CD4-positive, alpha-beta memory T cell (primary cell): ENCODE measurements at regions not wholly inside any gene's neighbourhood (a gene's known extent, or its start where the extent isn't known, plus 50 kb on each side); places are given as distances from the start of the nearest gene placed in this dataset.

ENCODE experiments used
- CTCF ChIA-PET: fragments of 350-600 bp; sonication (Branson Sonifier 250); formaldehyde crosslinking; loops from one replicate; lab custom pipeline; 2021; ENCODE audit warnings: inconsistent platforms; ENCODE audit not compliant: partially characterized antibody; lab: Charles Lee
- POLR2A ChIA-PET: fragments of 350-600 bp; sonication (Branson Sonifier 250); formaldehyde crosslinking; loops from one replicate; lab custom pipeline; 2021; ENCODE audit not compliant: partially characterized antibody; lab: Charles Lee
- DNase-seq, 5 donors: peaks; one replicate each; pipeline versions ENCODE4 v3.0.0 to v3.0.0-alpha.2; 2020 to 2022; ENCODE audit warnings: mixed read lengths in 1 of 5
- H3K27ac ChIP-seq: one replicate; pipeline ENCODE4 v1.7.0; 2013; ENCODE audit warnings: low read depth, low read length
- H3K27me3 ChIP-seq: 2 replicates; pipeline ENCODE4 v1.7.0; 2013; ENCODE audit warnings: mild to moderate bottlenecking, low read length, moderate library complexity; ENCODE audit not compliant: insufficient read depth
- H3K36me3 ChIP-seq: 2 replicates; pipeline ENCODE4 v1.7.0; 2013; ENCODE audit warnings: mild to moderate bottlenecking, low read length, moderate library complexity; ENCODE audit not compliant: insufficient read depth
- H3K4me1 ChIP-seq: 2 replicates; pipeline ENCODE4 v1.7.0; 2013; ENCODE audit warnings: mild to moderate bottlenecking, low read length, moderate library complexity; ENCODE audit not compliant: insufficient read depth
- H3K4me3 ChIP-seq, 2 donors: one replicate each; pipeline ENCODE4 v1.7.0; 2013; ENCODE audit warnings: low read length in 2 of 2, mild to moderate bottlenecking in 1 of 2
- H3K9me3 ChIP-seq, 2 donors: one replicate each; pipeline ENCODE4 v1.7.0; 2013; ENCODE audit warnings: low read length in 2 of 2, control low read depth in 1 of 2; ENCODE audit not compliant: control insufficient read depth in 1 of 2
- H3K27ac Mint-ChIP-seq, 7 donors: one replicate each; pipeline ENCODE4 v1.8.0; 2020 to 2021; ENCODE audit warnings: mixed read lengths in 7 of 7, mild to moderate bottlenecking in 6 of 7, inconsistent platforms in 3 of 7, moderate library complexity in 3 of 7
- H3K27me3 Mint-ChIP-seq, 2 donors: one replicate each; pipeline ENCODE4 v1.8.0; 2020 to 2021; ENCODE audit warnings: mixed read lengths in 2 of 2
- H3K36me3 Mint-ChIP-seq, 2 donors: one replicate each; pipeline ENCODE4 v1.8.0; 2020 to 2021; ENCODE audit warnings: mixed read lengths in 2 of 2, inconsistent platforms in 1 of 2, mild to moderate bottlenecking in 1 of 2
- H3K4me1 Mint-ChIP-seq, 4 donors: one replicate each; pipeline ENCODE4 v1.8.0; 2020 to 2021; ENCODE audit warnings: mixed read lengths in 4 of 4, mild to moderate bottlenecking in 1 of 4
- H3K4me3 Mint-ChIP-seq, 8 donors: one replicate each; pipeline ENCODE4 v1.8.0; 2020 to 2021; ENCODE audit warnings: mixed read lengths in 8 of 8, mild to moderate bottlenecking in 7 of 8, moderate library complexity in 6 of 8, inconsistent platforms in 3 of 8
- H3K9me3 Mint-ChIP-seq, 8 donors: one replicate each; pipeline ENCODE4 v1.8.0; 2020 to 2021; ENCODE audit warnings: mixed read lengths in 8 of 8, mild to moderate bottlenecking in 5 of 8, inconsistent platforms in 3 of 8, moderate library complexity in 1 of 8
- intact Hi-C: fragments of 100-400 bp; cut with micrococcal nuclease; formaldehyde crosslinking; loops from one replicate; pipeline ENCODE4 v1.15.1; 2023

DNA sequence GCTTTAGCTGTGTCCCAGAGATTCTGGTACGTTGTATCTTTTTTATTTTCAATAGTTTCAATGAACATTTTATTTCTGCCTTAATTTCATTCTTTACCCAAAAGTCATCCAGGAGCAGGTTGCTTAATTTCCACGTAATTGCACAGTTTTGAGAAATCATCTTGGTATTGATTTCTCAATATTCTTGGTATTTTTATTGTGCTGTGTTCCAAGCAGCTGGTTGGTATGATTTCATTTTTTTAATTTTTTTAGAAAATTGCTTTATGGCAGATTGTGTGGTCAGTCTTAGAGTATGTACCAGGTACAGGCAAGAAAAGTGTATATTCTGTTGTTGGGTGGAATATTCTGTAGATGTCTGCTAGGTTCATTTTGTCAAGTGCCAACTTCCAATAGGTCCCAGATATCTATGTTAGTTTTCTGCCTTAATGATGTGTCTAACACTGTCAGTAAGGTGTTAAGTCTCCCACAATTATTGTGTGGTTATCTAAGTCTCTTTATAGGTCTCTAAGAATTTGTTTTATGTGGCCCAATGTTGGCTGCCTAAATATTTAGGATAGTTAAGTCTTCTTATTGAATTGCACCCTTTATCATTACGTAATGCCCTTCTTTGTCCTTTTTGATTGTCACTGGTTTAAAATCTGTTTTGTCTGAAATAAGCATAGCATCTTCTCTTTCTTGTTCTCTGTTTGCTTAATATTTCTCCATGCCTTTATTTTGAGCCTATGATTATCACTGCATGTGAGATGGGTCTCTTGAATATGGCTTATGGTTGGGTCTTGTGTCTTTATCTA, 366.9 kb upstream of the IRAK1BP1 start:
- POLR2A ChIA-PET = interaction anchor here (0.7 kb wide), 1 partner anchor 299 kb away, joined by 3 read pairs; no protein-coding TSS in a partner anchor
- peaks cover 0 to 11% (median 5%) of the 10 kb centered on the region in 8 donors for H3K9me3 Mint-ChIP-seq

DNA sequence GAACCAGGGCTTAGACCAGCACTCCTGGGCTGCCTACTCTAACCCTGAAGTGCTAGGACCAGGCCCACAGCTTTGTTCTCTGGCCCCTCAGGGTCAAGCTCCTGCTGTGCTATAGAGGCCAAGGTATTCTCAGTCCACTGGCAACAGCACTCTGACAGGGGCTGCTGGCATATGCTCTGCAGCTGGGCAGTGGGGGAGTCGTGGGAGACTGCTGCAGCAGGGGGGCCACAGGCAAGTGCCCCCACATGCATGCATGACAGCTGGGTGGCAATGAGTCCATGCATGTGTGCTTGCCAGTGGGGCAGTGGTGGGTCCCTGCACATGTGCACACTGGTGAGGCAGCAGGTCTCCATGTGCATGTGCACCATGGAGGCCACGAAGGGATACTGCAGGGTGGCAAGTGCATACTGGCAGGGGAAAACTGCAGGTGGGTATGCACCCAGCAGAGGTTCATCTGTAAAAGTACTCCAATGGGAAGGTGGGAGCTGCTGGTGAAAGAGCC, 364.9 kb upstream of the IRAK1BP1 start:
- Histone ChIP-seq H3K4me3 (no peak overlapping the region), H3K9me3 (no peaks in the 10 kb centered on the region), H3K27me3 (no peaks in the 10 kb centered on the region), H3K27ac (no peak overlapping the region), H3K4me1 (no peaks in the 10 kb centered on the region), H3K36me3 (no peaks in the 10 kb centered on the region)
- Mint-ChIP-seq H3K27ac (no peak overlapping the region), H3K4me3 (no peak overlapping the region), H3K9me3 (peaks cover 4 to 16% (median 8%) of the 10 kb centered on the region in 8 donors), H3K4me1 (no peaks in the 10 kb centered on the region), H3K27me3 (no peaks in the 10 kb centered on the region), H3K36me3 (no peaks in the 10 kb centered on the region)
- CTCF ChIA-PET = no interaction called here
- no peak for DNase-seq
- POLR2A ChIA-PET = no interaction called here
- intact Hi-C loops = no loop called here

More for the DNA sequence above, 366.9 kb upstream of the IRAK1BP1 start:
- CTCF ChIA-PET = no interaction called here
- intact Hi-C loops = no loop called here
- no peak overlapping the region for H3K27ac Mint-ChIP-seq
- H3K4me1 Mint-ChIP-seq = no peaks in the 10 kb centered on the region
- Histone ChIP-seq H3K27ac (no peak overlapping the region), H3K4me1 (no peaks in the 10 kb centered on the region), H3K4me3 (no peak overlapping the region), H3K9me3 (no peaks in the 10 kb centered on the region), H3K36me3 (no peaks in the 10 kb centered on the region), H3K27me3 (no peaks in the 10 kb centered on the region)
- no peak overlapping the region for H3K4me3 Mint-ChIP-seq
- no peak for DNase-seq
- H3K27me3 Mint-ChIP-seq = no peaks in the 10 kb centered on the region
- no peaks in the 10 kb centered on the region for H3K36me3 Mint-ChIP-seq

DNA sequence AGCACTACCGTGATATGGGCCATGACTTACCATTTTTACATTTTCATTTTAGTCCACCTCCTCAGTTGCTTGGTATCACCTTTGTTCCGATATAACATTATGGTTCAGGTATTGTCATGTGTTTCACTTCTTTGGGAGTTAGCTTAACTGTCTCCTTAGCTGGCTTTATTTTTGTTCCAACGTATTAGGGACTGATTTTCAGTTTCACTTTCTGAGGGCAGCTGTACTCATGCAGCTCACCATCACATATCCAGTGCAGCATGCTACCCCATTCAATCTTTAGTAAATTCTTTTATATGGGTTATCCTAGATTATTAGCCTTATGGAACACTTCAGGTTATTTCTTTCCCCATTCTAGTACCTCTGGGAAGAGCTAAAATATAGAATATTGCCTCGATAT, 362.2 kb upstream of the IRAK1BP1 start:
- intact Hi-C loops = no loop called here

DNA sequence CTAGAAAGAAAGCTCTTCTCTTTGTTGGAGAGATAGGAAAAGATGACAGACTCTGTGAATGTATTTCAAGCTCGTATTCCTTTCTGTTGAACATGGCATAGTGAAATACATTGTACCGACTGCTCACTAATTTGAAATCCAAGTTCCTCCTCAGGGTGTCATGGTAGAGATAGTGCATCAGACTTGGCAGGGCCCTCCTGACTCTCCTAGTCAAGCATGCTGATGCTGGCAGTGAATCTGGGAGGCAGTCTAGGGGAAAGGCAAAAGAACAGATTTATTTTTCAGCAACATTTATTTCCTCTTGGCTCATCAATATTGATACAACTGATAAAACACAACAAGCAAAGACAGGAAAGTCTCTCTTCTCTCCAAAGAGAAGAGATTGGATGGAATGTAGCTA, 356.3 kb upstream of the IRAK1BP1 start:
- peaks cover 7 to 14% (median 9%) of the 10 kb centered on the region in 8 donors for H3K9me3 Mint-ChIP-seq
- H3K4me1 Mint-ChIP-seq = no peaks in the 10 kb centered on the region
- ChIA-PET POLR2A (no interaction called here), CTCF (interaction anchor here (1.2 kb wide), 1 partner anchor 11 kb away, joined by 3 read pairs; no protein-coding TSS in a partner anchor)
- Histone ChIP-seq H3K36me3 (no peaks in the 10 kb centered on the region), H3K27ac (no peak overlapping the region), H3K4me3 (no peak overlapping the region), H3K27me3 (no peaks in the 10 kb centered on the region), H3K9me3 (no peaks in the 10 kb centered on the region), H3K4me1 (no peaks in the 10 kb centered on the region)
- no peak overlapping the region for H3K4me3 Mint-ChIP-seq
- H3K27me3 Mint-ChIP-seq = no peaks in the 10 kb centered on the region
- no peaks in the 10 kb centered on the region for H3K36me3 Mint-ChIP-seq
- no peak for DNase-seq
- intact Hi-C loops = no loop called here
- no peak overlapping the region for H3K27ac Mint-ChIP-seq

More for the DNA sequence above, 362.2 kb upstream of the IRAK1BP1 start:
- CTCF ChIA-PET = no interaction called here
- no peak overlapping the region for H3K4me3 Mint-ChIP-seq
- H3K27ac Mint-ChIP-seq = no peak overlapping the region
- H3K36me3 Mint-ChIP-seq = no peaks in the 10 kb centered on the region
- no peaks in the 10 kb centered on the region for H3K4me1 ChIP-seq
- no peak overlapping the region for H3K27ac ChIP-seq
- no peak overlapping the region for H3K4me3 ChIP-seq
- H3K9me3 Mint-ChIP-seq = peaks cover 7 to 17% (median 11%) of the 10 kb centered on the region in 8 donors
- H3K27me3 ChIP-seq = no peaks in the 10 kb centered on the region
- no peaks in the 10 kb centered on the region for H3K4me1 Mint-ChIP-seq
- H3K27me3 Mint-ChIP-seq = no peaks in the 10 kb centered on the region
- no peaks in the 10 kb centered on the region for H3K36me3 ChIP-seq
- no peak for DNase-seq
- POLR2A ChIA-PET = no interaction called here
- no peaks in the 10 kb centered on the region for H3K9me3 ChIP-seq

DNA sequence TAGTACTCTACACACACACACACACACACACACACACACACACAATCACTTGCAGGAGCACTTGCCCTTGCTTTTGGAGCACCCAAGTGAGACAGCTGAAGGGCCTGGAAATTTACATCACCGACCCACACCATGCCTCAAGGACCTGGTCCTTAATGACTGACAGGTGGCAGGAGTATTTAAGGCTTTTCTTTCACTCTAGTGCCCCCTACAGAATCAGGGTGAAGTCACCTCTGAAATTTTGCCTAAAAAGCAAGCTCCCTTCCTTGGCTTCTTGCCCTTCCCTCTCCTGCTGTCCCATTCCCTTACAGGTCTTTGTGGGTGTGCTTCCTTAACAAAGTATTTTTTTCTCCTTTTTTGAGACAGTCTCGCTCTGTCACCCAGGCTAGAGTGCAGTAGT, 353.5 kb upstream of the IRAK1BP1 start:
- POLR2A ChIA-PET = no interaction called here
- Histone ChIP-seq H3K9me3 (no peaks in the 10 kb centered on the region), H3K4me1 (no peaks in the 10 kb centered on the region), H3K27ac (no peak overlapping the region), H3K36me3 (no peaks in the 10 kb centered on the region), H3K27me3 (no peaks in the 10 kb centered on the region), H3K4me3 (no peak overlapping the region)
- Mint-ChIP-seq H3K36me3 (no peaks in the 10 kb centered on the region), H3K9me3 (peaks cover 0 to 9% (median 2%) of the 10 kb centered on the region in 8 donors), H3K27me3 (no peaks in the 10 kb centered on the region), H3K4me3 (no peak overlapping the region), H3K4me1 (no peaks in the 10 kb centered on the region), H3K27ac (no peak overlapping the region)
- CTCF ChIA-PET = no interaction called here
- DNase-seq = no peak
- intact Hi-C loops = no loop called here

DNA sequence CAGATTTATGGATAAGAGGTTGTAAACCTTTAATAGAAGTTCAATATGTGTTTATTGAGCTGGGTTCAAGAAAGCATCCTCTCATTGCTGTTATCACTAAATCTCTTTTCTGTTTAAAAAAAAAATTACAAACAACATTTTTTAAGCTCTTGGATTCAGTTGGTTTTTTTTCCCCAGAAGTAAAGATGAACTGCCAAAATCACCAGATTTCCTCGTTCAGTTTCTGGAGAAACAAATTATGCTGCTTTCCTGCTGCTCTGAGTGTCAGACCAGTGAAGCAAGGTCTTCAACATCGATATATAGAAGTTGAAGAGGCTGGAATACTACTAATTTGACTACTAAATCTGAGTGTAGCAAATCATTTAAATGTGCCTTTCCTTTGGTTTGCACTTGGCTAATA, 352.1 kb upstream of the IRAK1BP1 start:
- H3K27ac Mint-ChIP-seq = no peak overlapping the region
- CTCF ChIA-PET = no interaction called here
- no peak overlapping the region for H3K4me3 Mint-ChIP-seq
- POLR2A ChIA-PET = no interaction called here
- Histone ChIP-seq H3K27me3 (no peaks in the 10 kb centered on the region), H3K4me1 (no peaks in the 10 kb centered on the region), H3K9me3 (no peaks in the 10 kb centered on the region), H3K36me3 (no peaks in the 10 kb centered on the region), H3K4me3 (no peak overlapping the region), H3K27ac (no peak overlapping the region)
- H3K9me3 Mint-ChIP-seq = peaks cover 0 to 9% (median 0%) of the 10 kb centered on the region in 8 donors
- no peaks in the 10 kb centered on the region for H3K4me1 Mint-ChIP-seq
- DNase-seq = no peak
- H3K27me3 Mint-ChIP-seq = no peaks in the 10 kb centered on the region
- intact Hi-C loops = no loop called here
- H3K36me3 Mint-ChIP-seq = no peaks in the 10 kb centered on the region

DNA sequence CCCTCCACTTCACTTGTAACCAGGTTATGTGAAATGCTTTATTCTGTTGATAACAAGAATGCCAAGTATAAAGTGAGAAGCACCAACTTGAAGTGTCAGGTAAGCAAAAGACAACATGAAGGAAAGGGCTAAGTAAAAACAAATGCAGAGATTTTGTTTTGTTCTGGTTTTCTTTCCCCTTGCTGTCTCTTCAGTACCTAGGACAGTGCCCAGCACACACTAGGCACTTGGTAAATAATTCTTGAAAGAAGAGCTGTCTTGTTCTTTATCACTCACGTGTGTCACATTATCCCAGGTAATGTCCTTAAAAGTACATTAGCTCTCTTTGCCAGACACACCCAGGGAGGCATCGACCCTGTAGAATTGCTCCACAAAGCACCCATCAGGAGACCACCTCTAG, 350.0 kb upstream of the IRAK1BP1 start:
- Histone ChIP-seq H3K27me3 (no peaks in the 10 kb centered on the region), H3K4me1 (no peaks in the 10 kb centered on the region), H3K4me3 (no peak overlapping the region), H3K36me3 (no peaks in the 10 kb centered on the region), H3K9me3 (no peaks in the 10 kb centered on the region), H3K27ac (no peak overlapping the region)
- CTCF ChIA-PET = no interaction called here
- Mint-ChIP-seq H3K27me3 (no peaks in the 10 kb centered on the region), H3K9me3 (peaks cover 0 to 6% (median 0%) of the 10 kb centered on the region in 8 donors), H3K4me1 (no peaks in the 10 kb centered on the region), H3K4me3 (no peak overlapping the region), H3K36me3 (no peaks in the 10 kb centered on the region), H3K27ac (no peak overlapping the region)
- DNase-seq = no peak
- intact Hi-C loops = no loop called here
- POLR2A ChIA-PET = no interaction called here
